GM19455 (cell line): ENCODE measurements at regions not wholly inside any gene's neighbourhood (a gene's known extent, or its start where the extent isn't known, plus 50 kb on each side); places are given as distances from the start of the nearest gene placed in this dataset.
"Not testable (repeated sequence)": the region's sequence is repeated elsewhere in the genome, so short reads cannot be mapped to it uniquely, and the experiment has no call there.

ENCODE experiments used
- ATAC-seq: cut with Tn5 transposase; IDR thresholded peaks from one replicate; pipeline ENCODE4 v1.9.1; 2021; ENCODE audit not compliant: unreplicated experiment

DNA sequence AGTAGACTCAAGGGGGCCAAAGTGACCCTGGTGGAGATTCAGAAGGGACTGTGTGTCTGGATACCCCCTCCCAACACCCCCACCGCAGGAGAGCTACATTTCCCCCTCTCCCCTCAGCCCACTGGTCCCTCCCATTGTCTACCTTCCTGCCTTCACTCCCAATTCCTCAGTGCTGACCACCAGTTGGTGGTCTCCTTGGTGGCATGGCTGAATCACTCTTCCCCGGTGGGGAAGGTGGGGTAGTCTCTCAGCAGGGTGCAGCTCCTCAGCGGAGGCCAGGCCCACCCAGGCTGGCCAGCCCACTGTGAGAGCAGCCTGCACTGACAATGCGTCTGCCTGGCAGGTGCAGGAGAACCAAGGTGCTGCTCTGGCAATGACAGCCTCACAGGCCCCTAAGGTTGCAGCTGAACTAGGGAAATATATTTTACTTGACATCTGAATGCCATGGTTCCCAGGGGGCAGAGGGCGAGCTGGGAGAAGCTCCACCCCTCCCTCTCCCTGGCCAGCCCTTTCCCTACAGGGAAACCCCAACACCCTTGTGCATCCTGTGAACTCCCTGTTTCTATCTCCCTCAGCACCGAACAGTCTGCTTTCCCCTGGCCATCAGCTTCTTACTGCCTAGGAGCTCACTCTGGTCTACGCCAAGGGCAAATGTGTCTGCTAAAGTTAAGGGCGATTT is 62.6 kb upstream of the PAX8 start:
- no peak for ATAC-seq

DNA sequence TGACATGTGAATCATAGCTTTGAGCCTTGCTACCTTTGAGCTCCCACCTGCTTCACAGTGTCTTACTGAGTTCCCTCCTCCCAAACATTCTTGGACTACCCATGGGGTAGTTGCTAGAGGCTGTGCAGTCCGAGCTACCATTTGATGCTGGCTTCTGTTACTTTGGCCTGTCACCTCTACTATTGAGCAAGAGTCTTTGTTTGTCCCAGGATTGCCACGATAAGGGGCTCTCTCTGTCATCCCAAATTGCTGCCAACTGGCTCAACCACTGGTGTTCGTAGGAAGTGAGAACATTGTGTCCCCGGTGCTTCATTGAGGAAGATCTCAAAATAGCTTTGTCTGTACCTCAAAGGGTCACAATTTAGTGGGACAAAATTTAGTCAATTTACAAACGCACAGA is 59.1 kb upstream of the PAX8 start:
- ATAC-seq = no peak

DNA sequence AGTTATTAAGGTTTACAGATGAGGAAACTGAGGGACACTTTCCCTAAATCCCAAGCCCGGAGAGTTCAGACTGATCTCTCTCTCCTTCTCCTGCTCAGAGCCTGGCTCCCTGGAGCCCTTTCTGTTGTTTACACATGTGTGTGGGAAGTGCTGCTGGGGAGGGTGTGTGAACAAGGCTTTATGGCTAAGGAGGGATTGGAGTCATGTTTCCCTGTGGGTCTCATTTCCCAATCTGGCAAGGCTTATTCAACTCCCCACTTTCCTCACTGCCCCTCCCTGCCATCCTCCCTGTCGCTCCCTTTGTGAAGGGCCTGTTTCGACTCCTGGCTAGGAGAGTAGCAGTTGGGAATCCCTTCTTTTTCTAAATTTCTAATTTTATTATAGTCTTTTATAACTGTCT is 57.3 kb upstream of the PAX8 start:
- not testable (repeated sequence) for ATAC-seq

- ATAC-seq = no peak
Measured at GRCh38 chr2:113334147-113334546, 55.4 kb upstream of the PAX8 start.

DNA sequence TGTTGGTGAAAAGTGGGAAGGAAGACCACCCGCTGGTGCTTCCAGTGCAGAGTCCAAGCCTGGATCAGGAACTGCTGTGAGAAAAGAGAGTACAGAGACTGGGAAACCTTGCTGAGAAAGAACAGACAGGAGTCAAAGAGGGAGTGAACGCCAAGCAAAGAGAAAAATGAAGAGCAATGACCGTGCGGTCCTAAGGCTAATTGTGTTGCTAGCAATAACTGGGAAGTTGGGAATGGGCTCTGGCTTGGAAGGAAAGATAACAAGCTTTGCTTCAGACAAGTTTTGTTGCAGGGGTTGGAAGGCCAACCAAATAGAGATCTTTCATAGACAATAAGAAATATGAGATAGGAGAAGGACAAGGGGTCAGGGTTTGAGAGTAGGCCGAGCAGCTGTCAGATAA is 55.0 kb upstream of the PAX8 start:
- ATAC-seq = not testable (repeated sequence)

GRCh38 chr2:113330060-113330767 is 51.5 kb upstream of the PAX8 start:
- not testable (repeated sequence) for ATAC-seq

DNA sequence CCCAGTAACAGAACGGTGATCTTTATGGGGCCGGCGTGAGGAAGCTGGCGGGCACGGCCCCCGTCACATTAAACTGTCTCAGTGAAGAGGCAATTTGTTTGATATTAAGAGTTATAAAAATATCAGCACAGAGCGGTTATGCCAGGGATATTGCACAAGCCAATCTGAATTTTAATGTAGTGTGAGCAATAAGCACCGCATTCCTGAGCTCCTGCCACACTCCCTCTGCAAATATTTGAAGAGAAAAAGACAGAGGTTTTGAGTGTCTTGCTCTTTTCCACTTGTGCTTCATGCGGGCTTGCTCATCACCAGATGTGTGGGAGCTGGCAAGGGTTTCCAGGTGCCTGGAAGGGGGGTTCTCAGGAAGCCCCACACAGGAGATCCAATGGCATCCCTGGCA is 50.3 kb upstream of the PAX8 start:
- not testable (repeated sequence) for ATAC-seq

- not testable (repeated sequence) for ATAC-seq
Measured at GRCh38 chr2:113328572-113328971, 49.9 kb upstream of the PAX8 start.
